GM12874 (cell line): ENCODE measurements at regions not wholly inside any gene's neighbourhood (a gene's known extent, or its start where the extent isn't known, plus 50 kb on each side); places are given as distances from the start of the nearest gene placed in this dataset.

Source experiments
- CTCF ChIP-seq: IDR thresholded peaks from 2 replicates; pipeline ENCODE4 v1.5.1; 2011; ENCODE audit warnings: low read depth, mild to moderate bottlenecking, control low read depth, low read length, moderate library complexity; ENCODE audit not compliant: insufficient read depth

DNA sequence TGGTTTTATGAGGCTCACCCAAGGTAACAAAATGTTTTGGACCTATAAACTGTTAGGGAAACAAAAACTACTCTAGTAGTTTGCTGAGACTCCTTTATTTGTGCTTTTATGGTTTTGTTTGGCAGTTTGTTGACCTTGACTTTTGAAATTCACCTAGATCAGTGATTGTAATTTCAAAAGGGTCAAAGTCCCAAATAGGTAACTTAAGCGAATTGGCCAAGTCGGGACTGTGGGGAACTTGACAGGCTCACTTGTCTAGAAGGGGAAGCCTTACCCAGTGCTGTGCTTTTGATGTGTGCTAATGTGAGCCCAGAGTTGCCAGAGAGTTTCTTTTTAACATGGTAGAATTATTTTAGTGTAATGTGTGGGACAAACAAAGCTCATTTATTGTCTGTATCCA, 87.2 kb upstream of the SGCD start:
- no peak for TF ChIP-seq CTCF

GRCh38 chr5:156240414-156240813, 86.5 kb upstream of the SGCD start:
- TF ChIP-seq CTCF = no peak

- no peak for TF ChIP-seq CTCF
These were observed 85.7 kb upstream of the SGCD start for GRCh38 chr5:156241266-156241665.

- no peak for TF ChIP-seq CTCF
These were observed 81.1 kb upstream of the SGCD start for GRCh38 chr5:156245895-156246294.

- no peak for TF ChIP-seq CTCF
These were observed 75.9 kb upstream of the SGCD start for GRCh38 chr5:156251076-156251475.

DNA sequence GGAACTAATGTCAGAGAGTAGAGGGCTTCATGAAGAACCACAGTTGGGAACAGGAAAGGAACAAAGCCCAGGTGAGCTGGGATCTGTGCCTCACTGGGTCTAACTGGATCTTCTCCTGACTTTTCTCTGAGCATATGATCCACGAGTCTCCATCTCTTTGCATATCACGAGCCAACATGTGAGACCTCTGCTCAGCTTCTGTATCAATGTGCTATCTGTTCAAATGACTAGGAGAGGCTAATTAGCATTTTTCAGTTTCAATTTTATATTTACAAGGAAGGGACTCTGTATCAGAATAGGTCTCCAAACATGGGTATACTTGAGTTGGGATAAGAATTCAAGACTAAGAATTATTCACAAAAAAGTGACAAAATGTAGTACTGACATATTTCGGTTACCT, 73.8 kb upstream of the SGCD start:
- TF ChIP-seq CTCF = no peak

DNA sequence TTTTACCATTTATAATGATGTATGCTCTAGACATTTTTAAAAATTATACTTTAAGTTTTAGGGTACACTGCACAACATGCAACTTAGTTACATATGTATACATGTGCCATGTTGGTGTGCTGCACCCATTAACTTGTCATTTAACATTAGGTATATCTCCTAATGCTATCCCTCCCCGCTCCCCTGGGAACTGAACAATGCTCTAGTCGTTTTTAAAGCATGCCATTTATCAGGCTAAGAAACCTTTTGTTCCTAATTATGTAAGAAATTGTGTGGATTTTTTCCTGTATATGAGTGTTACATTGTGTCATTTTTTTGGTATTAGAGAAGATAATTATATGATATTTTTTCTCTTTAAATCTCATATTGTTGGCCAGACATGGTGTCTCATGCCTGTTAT, 72.8 kb upstream of the SGCD start:
- no peak for TF ChIP-seq CTCF

- TF ChIP-seq CTCF = no peak
These were observed 70.3 kb upstream of the SGCD start for GRCh38 chr5:156256642-156257041.
